ENCODE measurements at regions not wholly inside any gene's neighbourhood (a gene's known extent, or its start where the extent isn't known, plus 50 kb on each side); places are given as distances from the start of the nearest gene placed in this dataset.

DNA sequence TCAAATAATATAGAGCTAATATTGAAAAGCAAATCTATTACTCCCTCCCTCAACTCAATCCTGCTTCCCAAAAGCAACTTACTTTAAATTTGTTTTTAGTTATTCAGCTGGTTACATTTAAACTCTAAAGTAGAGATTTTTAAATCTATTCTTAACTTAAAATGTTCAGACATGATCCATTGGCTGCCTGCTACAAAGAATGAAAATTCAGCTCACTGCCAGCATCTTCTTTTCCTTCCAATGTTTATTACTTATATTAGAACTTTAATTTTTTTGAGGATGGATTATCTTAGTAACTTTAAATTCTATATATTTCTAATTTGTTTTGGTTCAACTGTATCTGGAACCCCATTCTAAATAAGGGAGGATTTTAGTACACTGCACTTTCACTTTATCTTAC is 163.2 kb downstream of the TMEM167A start:
- Mint-ChIP-seq H3K4me3 (no peak overlapping the region), H3K4me1 (peaks cover 20% of the 10 kb centered on the region), H3K9me3 (peaks cover 15% of the 10 kb centered on the region), H3K27me3 (ENCODE audit: low read depth) (no peaks in the 10 kb centered on the region), H3K36me3 (ENCODE audit: low read depth) (peaks cover 11% of the 10 kb centered on the region), H3K27ac (ENCODE audit: unreplicated experiment) (no peak overlapping the region)
- TF ChIP-seq, protein P1, sequence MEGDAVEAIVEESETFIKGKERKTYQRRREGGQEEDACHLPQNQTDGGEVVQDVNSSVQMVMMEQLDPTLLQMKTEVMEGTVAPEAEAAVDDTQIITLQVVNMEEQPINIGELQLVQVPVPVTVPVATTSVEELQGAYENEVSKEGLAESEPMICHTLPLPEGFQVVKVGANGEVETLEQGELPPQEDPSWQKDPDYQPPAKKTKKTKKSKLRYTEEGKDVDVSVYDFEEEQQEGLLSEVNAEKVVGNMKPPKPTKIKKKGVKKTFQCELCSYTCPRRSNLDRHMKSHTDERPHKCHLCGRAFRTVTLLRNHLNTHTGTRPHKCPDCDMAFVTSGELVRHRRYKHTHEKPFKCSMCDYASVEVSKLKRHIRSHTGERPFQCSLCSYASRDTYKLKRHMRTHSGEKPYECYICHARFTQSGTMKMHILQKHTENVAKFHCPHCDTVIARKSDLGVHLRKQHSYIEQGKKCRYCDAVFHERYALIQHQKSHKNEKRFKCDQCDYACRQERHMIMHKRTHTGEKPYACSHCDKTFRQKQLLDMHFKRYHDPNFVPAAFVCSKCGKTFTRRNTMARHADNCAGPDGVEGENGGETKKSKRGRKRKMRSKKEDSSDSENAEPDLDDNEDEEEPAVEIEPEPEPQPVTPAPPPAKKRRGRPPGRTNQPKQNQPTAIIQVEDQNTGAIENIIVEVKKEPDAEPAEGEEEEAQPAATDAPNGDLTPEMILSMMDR (conservative IDR thresholded peaks at IDR 0.05), result no peak
- no peak for DNase-seq (ENCODE audit: low read depth, low spot score)

DNA sequence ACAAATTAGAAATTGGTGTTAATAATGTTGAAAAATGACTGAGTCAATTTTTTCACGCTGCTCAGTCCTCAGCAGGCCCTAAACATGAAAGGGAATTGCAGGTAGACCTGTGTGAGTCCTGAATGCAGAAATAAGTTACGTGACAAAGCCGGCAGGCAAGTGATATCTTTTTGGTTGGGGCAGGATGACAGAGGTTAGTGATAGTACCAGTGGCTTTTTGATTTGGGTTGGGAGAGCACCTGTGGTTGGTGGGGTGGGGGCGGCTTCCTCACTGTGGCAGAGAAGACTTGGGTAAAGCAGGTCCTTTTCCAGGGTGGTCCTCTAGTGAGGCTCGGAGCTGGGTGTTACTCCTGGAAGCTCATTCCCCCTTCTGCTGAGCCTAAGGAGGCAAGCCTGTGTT is 164.7 kb downstream of the TMEM167A start:
- Mint-ChIP-seq H3K27ac (ENCODE audit: unreplicated experiment) (no peak overlapping the region), H3K9me3 (peaks cover 11% of the 10 kb centered on the region)
- TF ChIP-seq, protein P1 (conservative IDR thresholded peaks at IDR 0.05), result no peak

DNA sequence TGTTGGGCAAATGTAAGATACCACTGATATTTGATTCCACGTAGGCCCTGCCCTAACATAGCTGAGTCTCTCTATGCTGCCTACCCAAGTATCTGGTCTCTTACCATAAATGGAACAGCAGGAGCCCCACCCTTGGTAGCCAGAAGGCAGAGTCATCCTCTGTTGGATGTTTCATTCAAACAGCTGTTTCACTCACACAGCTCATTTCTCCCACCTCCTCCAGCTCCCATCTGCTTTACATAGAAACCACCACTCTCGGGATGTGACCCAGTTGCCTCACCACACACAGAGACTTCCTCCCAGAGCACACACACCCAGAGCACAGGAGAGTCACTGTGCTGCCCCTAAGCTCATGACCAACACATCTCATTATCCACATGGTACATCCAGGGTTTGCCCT is 165.3 kb downstream of the TMEM167A start:
- Mint-ChIP-seq H3K4me1 (peaks cover 2% of the 10 kb centered on the region), H3K4me3 (no peak overlapping the region), H3K9me3 (peaks cover 11% of the 10 kb centered on the region), H3K27ac (ENCODE audit: unreplicated experiment) (no peak overlapping the region), H3K36me3 (ENCODE audit: low read depth) (peaks cover 10% of the 10 kb centered on the region), H3K27me3 (ENCODE audit: low read depth) (no peaks in the 10 kb centered on the region)
- TF ChIP-seq, protein P1 (conservative IDR thresholded peaks at IDR 0.05), result no peak
- no peak for DNase-seq (ENCODE audit: low read depth, low spot score)

More for the DNA sequence above, 164.7 kb downstream of the TMEM167A start:
- no peak for DNase-seq (ENCODE audit: low read depth, low spot score)
- no peaks in the 10 kb centered on the region for H3K27me3 Mint-ChIP-seq (ENCODE audit: low read depth)
- no peak overlapping the region for H3K4me3 Mint-ChIP-seq
- H3K36me3 Mint-ChIP-seq (ENCODE audit: low read depth), result peaks cover 11% of the 10 kb centered on the region
- H3K4me1 Mint-ChIP-seq, result peaks cover 5% of the 10 kb centered on the region

DNA sequence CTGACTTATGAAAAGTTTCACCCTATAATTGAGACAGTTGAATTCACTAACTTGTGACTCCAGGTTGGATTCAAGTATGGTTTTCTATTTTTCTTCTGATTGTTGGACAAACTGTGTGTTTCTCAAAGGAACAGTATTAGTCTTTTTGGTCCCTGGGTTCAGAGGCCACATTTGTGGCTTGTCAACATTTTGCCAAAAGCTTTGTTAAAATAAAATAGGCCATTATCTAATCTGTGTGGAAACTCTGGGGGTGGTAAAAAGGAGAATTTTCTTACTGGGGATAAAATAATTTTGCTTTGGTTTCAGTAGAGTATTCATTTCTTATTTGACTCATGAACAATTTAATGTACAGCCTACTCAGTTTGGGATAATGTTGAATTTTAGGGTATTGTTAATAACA is 166.3 kb downstream of the TMEM167A start:
- H3K36me3 Mint-ChIP-seq (ENCODE audit: low read depth), result peaks cover 6% of the 10 kb centered on the region

DNA sequence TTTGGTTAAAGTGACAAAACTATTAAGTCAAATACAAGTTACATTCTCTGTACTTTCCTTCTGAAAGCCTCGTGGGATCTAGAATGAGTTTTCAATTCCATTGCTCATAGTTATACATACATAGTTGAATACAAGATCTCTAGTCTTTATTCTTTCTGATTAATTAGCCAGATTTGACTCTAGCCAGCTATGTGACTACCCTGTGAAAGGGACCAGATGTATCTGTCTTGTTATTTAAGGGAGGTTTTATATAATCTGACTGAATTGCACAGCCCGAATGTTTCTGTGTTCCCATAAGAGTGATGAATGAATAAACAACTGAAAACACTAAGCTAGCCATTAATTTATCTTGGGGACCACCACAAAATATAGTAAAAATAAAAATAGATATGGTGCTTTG is 166.7 kb downstream of the TMEM167A start:
- H3K4me3 Mint-ChIP-seq, result no peak overlapping the region
- peaks cover 3% of the 10 kb centered on the region for H3K36me3 Mint-ChIP-seq (ENCODE audit: low read depth)
- peaks cover 6% of the 10 kb centered on the region for H3K9me3 Mint-ChIP-seq
- DNase-seq (ENCODE audit: low read depth, low spot score), result no peak
- no peaks in the 10 kb centered on the region for H3K27me3 Mint-ChIP-seq (ENCODE audit: low read depth)
- no peaks in the 10 kb centered on the region for H3K4me1 Mint-ChIP-seq
- no peak overlapping the region for H3K27ac Mint-ChIP-seq (ENCODE audit: unreplicated experiment)
- TF ChIP-seq, protein P1 (conservative IDR thresholded peaks at IDR 0.05), result no peak

More for the DNA sequence above, 166.3 kb downstream of the TMEM167A start:
- TF ChIP-seq, protein P1 (conservative IDR thresholded peaks at IDR 0.05), result no peak
- H3K9me3 Mint-ChIP-seq, result peaks cover 9% of the 10 kb centered on the region
- DNase-seq (ENCODE audit: low read depth, low spot score), result no peak
- H3K27me3 Mint-ChIP-seq (ENCODE audit: low read depth), result no peaks in the 10 kb centered on the region
- H3K4me3 Mint-ChIP-seq, result no peak overlapping the region
- H3K27ac Mint-ChIP-seq (ENCODE audit: unreplicated experiment), result no peak overlapping the region
- H3K4me1 Mint-ChIP-seq, result no peaks in the 10 kb centered on the region

DNA sequence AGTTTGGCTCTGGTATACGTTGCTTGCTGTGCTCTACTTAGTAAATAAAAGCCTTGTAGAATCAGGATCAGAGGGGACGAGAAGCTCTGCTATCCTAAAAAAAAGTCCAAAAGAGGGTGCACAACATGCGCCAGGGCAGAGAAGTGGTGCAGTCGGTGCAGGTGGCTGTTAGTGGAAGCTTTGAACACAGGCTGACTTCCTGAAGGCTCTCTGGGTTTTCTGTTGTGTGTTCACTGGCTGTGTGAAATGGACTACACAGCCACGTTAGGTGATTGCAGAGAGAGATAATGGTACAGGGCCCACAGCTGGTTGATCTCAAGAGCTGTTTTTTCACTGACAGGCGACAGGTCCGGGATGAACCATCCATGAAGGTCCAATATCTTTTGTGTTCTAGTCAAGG is 167.4 kb downstream of the TMEM167A start:
- Mint-ChIP-seq H3K4me1 (no peaks in the 10 kb centered on the region), H3K36me3 (ENCODE audit: low read depth) (no peaks in the 10 kb centered on the region), H3K9me3 (no peaks in the 10 kb centered on the region), H3K4me3 (no peak overlapping the region), H3K27me3 (ENCODE audit: low read depth) (no peaks in the 10 kb centered on the region), H3K27ac (ENCODE audit: unreplicated experiment) (no peak overlapping the region)
- TF ChIP-seq, protein P1 (conservative IDR thresholded peaks at IDR 0.05), result no peak
- no peak for DNase-seq (ENCODE audit: low read depth, low spot score)

All from neural crest cell (in vitro differentiated cells).